ENCODE measurements at regions not wholly inside any gene's neighbourhood (a gene's known extent, or its start where the extent isn't known, plus 50 kb on each side); places are given as distances from the start of the nearest gene placed in this dataset.
"Not testable (repeated sequence)": the region's sequence is repeated elsewhere in the genome, so short reads cannot be mapped to it uniquely, and the experiment has no call there.

GRCh38 chr5:135264451-135265440 is 134.3 kb downstream of the MACROH2A1 start:
- Histone ChIP-seq H3K27ac (no peak overlapping the region), H3K4me3 (no peak overlapping the region), H3K4me1 (no peaks in the 10 kb centered on the region), H3K27me3 (no peaks in the 10 kb centered on the region), H3K9me3 (no peaks in the 10 kb centered on the region), H3K36me3 (ENCODE audit: low read depth, missing control alignments) (no peaks in the 10 kb centered on the region)
- intact Hi-C loops (cut with DNase I; ENCODE audit: low total_unique reads): no loop called here
- WGBS, 2 donors: 74 to 80% methylated on average over 17 of the region's 17 CpGs
- no peak for DNase-seq
- TF ChIP-seq CTCF (IDR thresholded peaks at IDR 0.05): no peak
- no peak for TF ChIP-seq POLR2A (IDR thresholded peaks at IDR 0.05)

- H3K36me3 ChIP-seq (ENCODE audit: low read depth, missing control alignments): no peaks in the 10 kb centered on the region
- no peaks in the 10 kb centered on the region for H3K9me3 ChIP-seq
- no peak for DNase-seq
- TF ChIP-seq CTCF (IDR thresholded peaks at IDR 0.05) (no peak), POLR2A (IDR thresholded peaks at IDR 0.05) (no peak)
- no peaks in the 10 kb centered on the region for H3K27me3 ChIP-seq
- no peaks in the 10 kb centered on the region for H3K4me1 ChIP-seq
- 88 to 91% methylated on average over 17 of the region's 17 CpGs for WGBS, 2 donors
- no peak overlapping the region for H3K27ac ChIP-seq
- intact Hi-C loops (cut with DNase I; ENCODE audit: low total_unique reads): no loop called here
- H3K4me3 ChIP-seq: no peak overlapping the region
Measured at GRCh38 chr5:135263022-135263668, 135.9 kb downstream of the MACROH2A1 start.

GRCh38 chr5:135262364-135262763 is 136.7 kb downstream of the MACROH2A1 start:
- H3K9me3 ChIP-seq: no peaks in the 10 kb centered on the region
- no peaks in the 10 kb centered on the region for H3K4me1 ChIP-seq
- no peaks in the 10 kb centered on the region for H3K36me3 ChIP-seq (ENCODE audit: low read depth, missing control alignments)
- no peak overlapping the region for H3K4me3 ChIP-seq
- no peaks in the 10 kb centered on the region for H3K27me3 ChIP-seq
- TF ChIP-seq POLR2A (IDR thresholded peaks at IDR 0.05) (no peak), CTCF (IDR thresholded peaks at IDR 0.05) (no peak)
- intact Hi-C loops (cut with DNase I; ENCODE audit: low total_unique reads): no loop called here
- H3K27ac ChIP-seq: no peak overlapping the region
- WGBS, 2 donors: 93% methylated on average over 5 of the region's 5 CpGs
- DNase-seq: no peak

GRCh38 chr5:135260108-135260507 is 138.9 kb downstream of the MACROH2A1 start:
- intact Hi-C loops (cut with DNase I; ENCODE audit: low total_unique reads); H3K36me3 ChIP-seq (ENCODE audit: low read depth, missing control alignments); H3K27ac ChIP-seq; H3K4me3 ChIP-seq; H3K27me3 ChIP-seq; DNase-seq; H3K9me3 ChIP-seq; H3K4me1 ChIP-seq: not testable (repeated sequence)

GRCh38 chr5:135255461-135256178 is 143.4 kb downstream of the MACROH2A1 start:
- Histone ChIP-seq H3K36me3 (ENCODE audit: low read depth, missing control alignments) (no peaks in the 10 kb centered on the region), H3K27me3 (no peaks in the 10 kb centered on the region), H3K9me3 (no peaks in the 10 kb centered on the region), H3K27ac (no peak overlapping the region), H3K4me1 (no peaks in the 10 kb centered on the region), H3K4me3 (no peak overlapping the region)
- DNase-seq: no peak
- TF ChIP-seq POLR2A (IDR thresholded peaks at IDR 0.05) (no peak), CTCF (IDR thresholded peaks at IDR 0.05) (no peak)
- 71% methylated on average over 4 of the region's 4 CpGs for WGBS, 2 donors
- intact Hi-C loops (cut with DNase I; ENCODE audit: low total_unique reads): no loop called here

All from testis (tissue), 2 donors.